Kidney capillary endothelial cell (primary cell): ENCODE measurements at regions not wholly inside any gene's neighbourhood (a gene's known extent, or its start where the extent isn't known, plus 50 kb on each side); places are given as distances from the start of the nearest gene placed in this dataset.
"Not testable (repeated sequence)": the region's sequence is repeated elsewhere in the genome, so short reads cannot be mapped to it uniquely, and the experiment has no call there.

Experiments used
- DNase-seq: peaks from one replicate; pipeline ENCODE4 v3.0.0-alpha.2; 2018; ENCODE audit warnings: low spot score

DNA sequence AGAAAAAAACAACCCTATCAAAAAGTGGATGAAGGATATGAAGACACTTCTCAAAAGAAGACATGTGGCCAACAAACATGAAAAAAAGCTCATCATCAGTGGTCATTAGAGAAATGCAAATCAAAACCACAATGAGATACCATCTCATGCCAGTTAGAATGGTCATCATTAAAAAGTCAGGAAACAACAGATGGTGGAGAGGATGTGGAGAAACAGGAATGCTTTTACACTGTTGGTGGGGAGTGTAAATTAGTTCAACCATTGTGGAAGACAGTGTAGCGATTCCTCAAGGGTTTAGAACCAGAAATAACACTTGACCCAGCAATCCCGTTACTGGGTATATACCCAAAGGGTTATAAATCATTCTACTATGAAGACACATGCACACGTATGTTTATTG lies 124.0 kb upstream of the PRICKLE1 start:
- not testable (repeated sequence) for DNase-seq

DNA sequence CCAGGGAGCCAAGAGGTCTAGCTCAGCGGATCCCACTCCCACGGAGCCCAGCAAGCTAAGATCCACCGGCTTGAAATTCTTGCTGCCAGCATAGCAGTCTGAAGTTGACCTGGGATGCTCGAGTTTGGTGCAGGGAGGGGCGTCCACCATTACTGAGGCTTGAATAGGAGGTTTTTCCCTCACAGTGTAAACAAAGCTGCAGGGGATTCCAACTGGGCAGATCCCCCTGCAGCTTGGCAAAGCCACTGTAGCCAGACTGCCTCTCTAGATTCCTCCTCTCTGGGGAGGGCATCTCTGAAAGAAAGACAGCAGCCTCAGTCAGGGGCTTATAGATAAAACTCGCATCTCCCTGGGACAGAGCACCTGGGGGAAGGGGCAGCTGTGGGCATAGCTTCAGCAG lies 118.8 kb upstream of the PRICKLE1 start:
- DNase-seq, result not testable (repeated sequence)

DNA sequence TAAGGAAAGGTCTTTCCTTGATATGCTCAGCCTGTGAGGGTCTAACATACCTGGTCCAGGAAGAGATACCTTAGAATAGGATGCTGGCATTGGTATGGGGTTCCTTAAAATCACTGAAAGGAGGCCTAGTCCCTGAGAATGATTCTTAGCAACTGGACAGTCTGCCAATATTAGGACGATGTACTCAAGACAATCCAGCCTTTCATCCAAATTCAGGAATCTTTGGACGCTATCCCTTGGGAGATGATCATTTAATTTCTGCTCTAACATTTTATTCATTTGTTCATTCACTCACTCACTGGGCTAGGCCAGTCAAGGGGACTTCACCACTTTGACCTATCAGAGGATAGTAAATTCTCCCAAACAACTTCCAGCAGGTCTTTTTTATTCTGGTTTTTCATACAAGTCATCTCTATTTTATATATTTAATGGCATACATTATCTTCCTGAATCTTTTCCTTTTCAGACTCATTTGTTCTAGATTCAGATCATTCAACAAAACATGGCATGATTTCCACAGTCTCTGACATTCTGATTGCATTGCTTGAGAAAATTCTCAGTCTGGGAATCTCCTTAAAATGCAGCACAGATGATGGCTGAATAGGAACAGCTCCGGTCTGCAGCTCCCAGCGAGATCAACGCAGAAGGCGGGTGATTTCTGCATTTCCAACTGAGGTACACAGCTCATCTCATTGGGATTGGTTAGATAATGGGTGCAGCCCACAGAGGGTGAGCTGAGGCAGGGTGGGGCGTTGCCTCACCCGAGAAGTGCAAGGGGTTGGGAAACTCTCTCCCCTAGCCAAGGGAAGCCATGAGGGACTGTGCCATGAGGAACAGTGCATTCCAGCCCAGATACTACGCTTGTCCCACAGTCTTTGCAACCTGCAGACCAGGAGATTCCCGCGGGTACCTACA lies 118.0 kb upstream of the PRICKLE1 start:
- no peak for DNase-seq

DNA sequence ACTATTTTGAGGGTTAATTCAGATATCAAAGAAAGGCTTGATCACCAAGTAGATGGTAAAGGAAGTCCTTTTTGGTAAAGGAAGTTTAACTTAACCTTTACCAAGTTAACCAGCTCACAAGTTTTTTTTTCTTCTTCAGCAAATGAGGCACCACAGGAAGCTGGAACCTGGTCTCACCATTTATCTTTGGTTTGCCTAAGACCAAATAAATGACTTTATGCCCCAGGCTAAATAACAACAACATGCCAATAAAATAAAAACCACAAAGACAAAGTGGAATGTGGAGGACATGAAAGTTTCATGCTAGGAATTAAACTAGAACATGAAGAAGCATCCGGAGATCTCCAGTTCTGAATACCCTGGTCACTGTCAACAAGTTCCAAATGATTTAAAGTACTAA lies 116.8 kb upstream of the PRICKLE1 start:
- no peak for DNase-seq

DNA sequence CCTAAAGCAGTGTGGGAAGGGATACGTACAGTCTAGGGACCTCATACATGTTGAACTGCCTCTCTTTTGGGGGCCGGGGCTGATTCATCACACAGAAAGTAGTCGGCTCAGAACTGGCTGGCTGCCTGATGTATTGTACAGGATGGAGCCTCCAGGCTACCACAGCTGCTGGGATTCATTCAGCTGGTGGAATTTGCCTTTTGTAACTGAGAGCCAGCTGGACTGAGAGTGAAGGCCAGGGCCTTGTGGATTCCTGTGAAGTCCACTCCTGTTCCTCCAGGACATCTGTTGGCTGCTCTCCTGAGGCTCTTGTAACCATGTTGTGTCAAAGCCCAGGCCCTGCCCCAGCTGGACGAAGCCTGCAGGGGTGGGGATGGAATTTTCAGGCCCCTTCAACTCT lies 116.3 kb upstream of the PRICKLE1 start:
- DNase-seq, result no peak

DNA sequence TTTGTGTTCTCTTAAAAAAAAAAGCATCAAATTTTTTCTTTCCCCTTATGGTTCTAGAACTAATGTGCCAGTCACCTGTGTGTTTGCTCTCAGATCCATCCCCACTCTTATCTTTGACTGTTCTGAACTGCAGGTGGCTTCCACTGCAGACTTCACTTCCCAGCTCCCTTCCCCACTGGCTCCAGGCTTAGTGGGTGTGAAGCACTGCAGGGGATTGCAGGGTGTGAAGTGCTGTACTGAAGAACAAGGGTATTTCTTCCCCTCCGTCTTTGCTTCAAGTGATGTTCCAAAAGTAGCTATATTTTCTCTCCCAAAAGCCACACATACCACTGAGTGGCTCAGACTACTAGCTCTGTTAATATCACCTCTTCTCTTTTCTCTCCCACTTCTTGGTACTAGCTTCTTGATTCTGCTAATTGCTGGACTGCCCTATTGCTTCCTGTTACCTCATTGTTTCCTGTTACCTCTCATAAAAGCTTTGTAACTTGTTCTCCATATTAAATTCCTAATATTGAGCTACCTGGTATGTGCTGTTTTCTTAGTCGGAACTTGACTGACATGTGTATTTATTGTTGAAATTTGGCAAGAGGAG lies 115.4 kb upstream of the PRICKLE1 start:
- no peak for DNase-seq

DNA sequence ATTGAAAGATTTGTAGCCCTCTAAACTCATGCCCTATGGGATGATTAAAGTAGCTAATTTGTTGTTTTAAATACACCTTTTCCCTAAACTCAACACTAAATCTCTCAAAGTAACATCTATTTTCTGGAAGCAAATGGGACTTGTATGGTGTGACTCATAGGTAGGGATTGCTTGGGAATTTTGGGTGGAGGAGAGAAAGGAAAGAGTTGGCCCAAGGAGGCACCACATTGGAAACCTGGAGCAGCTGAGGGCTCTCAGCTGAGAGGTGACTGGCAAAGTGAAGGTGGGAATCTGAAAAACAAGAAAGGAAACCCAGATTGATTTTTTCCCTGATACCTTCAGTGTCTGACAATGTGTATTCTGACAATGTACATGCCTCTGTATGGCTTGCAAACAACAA lies 114.8 kb upstream of the PRICKLE1 start:
- no peak for DNase-seq

DNA sequence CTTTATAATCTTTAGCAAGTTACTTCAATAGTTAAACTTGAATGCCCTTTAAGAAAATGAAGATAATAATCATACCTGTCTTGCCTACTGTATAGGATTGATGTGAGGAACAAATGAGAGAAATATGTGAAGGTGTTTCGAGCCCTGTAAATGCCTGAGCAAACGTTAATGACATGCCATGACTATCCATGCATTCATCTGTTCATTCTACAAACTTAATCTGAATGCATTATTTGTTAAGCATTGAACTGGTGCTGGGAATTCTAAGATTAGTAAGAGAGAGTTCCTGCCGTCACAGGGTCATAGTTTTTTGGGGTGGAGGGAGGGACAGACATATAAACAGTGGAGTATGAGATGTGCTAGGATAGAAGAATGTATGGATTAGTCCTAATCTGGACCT lies 111.5 kb upstream of the PRICKLE1 start:
- no peak for DNase-seq

DNA sequence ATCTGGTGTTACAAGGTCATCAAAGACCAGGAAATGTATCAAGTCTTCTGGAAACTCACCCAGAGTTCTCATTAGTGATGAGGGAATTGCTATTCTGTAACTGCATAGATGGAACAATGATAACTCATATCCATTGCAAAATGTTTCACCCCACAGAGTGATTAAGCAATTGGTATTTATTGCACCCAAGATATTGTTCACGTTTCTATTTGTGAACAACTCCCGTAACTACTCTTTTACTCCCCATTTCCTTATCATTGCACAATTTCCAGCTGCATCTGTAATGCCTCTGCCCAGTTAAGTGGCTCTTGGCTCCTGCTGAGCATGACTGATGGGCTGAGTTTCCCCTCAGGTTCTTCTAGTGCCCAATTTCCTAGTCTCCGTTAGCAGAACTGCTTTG lies 108.7 kb upstream of the PRICKLE1 start:
- DNase-seq, result no peak

DNA sequence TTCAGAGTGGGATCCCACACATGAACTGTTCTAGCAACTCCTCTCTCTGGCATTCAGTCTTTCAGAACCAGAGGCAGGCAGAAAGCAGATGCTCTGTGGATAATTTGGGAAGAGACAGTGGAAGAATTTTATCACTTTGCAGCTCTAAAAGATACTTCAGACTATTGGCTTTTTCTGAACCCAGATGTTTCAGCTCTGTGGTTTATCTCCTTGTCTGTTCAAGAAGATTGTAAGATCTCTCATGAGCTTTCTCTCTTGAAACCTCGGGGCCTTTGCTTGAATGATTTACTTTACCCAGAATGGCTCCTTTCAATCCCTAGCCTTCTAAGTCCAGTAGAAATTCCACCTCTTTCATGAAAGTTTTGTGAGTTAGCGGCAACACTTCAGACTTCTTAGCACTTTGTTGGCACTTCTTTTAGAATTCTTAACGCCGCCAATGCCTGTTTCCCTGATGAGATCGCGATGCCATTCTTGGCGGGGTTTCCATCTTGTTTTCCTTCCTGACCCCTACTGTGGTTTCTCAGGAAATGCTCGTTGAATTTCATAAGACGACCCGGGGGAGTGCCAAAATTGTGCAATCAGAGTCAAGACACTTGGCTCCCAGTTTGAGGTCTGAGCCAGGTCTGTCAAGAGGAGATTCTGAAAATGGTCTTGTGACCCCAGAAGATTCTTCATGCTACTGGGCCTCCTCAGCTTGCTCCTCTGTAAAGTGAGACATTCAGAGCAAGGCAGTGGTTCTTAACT lies 107.0 kb upstream of the PRICKLE1 start:
- no peak for DNase-seq

DNA sequence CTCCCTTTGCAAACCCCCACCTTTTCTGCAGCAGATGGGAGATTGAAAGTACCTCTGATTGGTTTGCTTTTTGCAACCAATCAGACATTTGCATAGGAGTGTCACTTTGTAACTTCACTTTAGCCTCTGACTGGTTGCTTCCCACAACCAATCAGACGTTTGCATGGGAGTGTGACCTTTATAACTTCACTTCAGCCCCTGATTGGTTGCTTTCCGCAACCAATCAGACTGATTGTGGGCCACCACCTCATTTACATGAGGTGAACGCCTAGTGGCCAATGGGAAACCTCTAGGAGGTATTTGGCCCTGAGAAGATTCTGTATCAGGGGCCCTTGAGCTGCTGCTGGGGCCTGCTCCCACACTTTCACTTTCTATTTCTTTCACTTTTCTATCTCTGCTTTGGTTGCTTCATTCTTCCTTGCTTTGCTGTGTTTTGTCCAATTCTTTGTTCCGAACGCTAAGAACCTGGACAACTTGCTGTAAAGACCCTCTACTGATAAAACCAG lies 106.0 kb upstream of the PRICKLE1 start:
- no peak for DNase-seq

DNA sequence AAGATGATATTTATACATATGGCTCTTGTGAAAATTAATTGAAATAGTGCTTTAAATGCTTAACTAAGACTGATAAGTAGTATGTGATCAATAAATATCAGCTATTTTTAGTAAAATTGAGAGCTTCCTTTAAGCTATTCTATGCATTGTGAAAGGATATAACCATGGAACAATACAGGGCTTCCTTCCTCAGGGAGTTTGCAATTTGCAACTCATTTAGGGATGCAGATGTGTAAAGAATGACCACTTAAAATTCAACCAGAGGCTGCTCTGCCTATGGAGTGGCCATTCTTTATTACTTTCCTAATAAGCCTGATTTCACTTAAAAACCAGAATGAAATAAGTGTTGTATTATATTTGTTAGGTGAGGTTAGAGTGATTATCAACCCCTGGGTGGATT lies 103.2 kb upstream of the PRICKLE1 start:
- no peak for DNase-seq

DNA sequence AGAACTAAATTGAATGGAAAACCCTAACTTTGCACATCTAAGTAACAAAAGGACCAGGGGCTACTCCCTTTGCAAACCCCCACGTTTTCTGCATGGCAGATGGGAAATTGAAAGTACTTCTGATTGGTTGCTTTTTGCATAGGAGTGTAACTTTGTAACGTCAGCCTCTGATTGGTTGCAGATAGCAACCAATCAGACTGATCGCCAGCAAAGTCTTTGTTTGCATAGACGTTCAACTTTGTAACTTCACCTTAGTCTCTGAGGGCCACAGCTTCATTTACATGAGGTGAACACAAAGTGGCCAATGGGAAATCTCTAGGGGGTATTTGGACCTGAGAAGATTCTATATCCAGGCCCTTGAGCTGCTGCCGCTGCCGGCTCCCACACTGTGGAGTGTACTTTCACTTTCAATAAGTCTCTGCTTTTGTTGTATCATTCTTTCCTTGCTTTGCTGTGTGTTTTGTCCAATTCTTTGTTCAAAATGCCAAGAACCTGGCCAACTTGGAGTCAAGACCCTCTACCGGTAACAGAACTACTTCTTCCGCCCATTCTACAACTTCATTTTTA lies 102.5 kb upstream of the PRICKLE1 start:
- DNase-seq, result no peak

DNA sequence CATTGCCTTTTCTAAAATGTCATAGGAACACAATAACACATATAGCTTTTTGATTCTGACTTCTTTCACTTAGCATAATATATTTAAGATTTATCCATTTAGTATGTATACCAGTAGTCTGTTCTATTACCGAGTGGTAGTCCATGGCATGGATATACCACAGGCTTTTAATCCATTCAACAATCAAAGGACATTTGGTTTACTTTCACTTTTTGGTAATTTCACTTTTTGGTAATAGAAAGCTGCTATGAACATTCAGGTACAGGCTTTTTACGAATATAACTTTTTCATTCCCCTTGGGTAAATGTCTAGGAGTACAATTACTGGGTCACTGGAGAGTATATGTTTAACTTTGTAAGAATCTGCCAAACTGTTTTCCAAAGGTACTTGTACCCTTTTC lies 100.7 kb upstream of the PRICKLE1 start:
- DNase-seq, result no peak

DNA sequence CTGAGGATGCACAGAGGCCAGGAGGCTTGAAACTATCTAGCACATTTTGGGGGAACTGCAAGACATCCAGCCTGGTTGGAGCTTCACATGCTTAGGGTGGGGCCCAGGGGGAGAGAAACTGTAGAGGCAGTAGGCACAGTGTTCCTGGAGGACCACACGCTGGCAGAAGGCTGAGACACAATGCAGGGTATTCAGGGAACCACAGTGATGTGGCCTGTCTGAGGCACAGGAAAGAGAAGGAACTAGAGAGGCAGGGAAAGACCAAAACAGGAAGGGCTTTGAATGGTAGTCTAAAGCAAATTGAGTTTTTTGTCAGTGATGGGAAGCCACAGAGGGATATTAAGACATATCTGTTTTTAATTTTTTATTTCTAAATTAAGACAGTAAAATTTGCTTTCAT lies 100.2 kb upstream of the PRICKLE1 start:
- DNase-seq, result no peak

DNA sequence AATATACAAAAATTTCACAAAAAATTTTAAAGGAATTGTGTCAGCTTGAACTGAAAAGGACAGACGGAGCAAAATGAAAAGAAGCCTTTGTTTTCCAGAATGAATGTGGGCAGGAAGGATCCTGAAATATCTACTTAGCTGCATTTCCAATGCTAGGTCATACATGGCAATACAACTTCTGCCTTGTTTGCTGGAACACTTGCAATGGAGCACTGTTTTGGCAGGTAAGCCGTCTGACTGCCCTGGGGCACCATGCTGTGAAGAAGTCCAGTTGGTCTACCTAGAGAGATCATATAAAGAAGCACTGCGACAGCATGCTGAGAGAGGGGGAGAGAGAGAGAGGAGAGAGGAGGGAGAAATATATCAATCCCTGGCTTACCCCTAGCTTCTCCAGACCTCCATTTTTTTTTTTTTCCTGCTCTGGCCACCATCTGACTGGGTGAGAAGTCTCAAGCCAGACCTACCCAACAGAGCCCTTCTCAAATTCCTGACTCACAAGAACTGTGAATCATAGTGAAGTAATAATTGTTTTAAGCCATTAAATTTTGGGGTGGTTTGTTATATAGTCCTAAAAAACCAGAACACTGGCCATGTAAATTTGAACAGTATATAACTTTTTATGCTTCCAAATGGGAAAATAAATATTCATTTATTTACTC lies 97.1 kb upstream of the PRICKLE1 start:
- no peak for DNase-seq

DNA sequence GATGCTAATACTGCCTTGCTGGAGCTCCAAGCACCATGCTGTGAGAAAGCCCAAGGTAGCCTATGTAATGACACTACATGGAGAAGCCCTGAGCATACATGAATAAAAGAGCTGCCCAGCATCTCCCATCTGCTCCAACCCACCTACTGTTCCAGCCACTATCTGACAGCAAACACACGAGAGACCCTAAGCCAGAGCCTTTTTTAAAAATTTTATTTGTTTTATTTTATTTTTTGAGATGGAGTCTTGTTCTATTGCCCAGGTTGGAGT lies 95.2 kb upstream of the PRICKLE1 start:
- DNase-seq, result no peak

DNA sequence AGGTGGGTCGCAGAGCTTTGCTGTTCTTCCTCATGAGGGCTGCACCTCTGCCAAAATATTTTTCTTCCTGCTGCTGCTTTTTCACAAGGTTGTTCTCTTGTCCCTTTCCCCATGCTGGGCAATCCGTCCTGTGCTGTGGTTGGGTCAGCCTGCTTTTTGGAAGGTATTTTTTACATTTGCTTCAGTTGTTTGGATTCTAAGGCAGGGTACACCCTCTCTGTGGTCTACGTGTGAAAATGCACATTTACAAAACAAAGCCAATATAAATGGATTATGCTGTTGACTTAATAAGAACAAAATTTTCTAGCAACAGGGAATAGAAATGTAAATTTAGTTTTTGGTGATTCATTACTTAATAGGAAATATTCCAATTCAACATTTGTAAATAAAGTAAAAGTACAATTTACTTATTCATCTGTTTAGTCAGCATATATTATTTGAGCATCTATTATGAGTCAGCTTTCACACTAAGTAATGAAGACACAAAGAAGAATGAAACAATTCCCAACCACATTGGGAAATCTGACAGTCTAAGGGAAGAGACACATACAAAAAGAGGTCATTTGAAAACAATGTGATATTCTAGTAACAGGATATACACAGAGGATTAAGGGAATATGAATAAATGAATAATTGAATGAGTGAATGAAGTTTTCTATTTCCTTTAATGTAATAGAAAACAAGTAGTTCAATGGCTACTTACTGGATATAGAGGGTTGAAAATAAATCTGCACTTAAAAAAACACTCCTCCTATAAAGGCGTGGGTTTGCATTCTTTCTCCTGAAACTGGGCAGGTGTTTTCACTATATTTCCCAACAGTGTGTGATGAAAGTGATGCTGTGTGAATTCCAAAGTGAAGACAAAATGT lies 94.6 kb upstream of the PRICKLE1 start:
- DNase-seq, result no peak

DNA sequence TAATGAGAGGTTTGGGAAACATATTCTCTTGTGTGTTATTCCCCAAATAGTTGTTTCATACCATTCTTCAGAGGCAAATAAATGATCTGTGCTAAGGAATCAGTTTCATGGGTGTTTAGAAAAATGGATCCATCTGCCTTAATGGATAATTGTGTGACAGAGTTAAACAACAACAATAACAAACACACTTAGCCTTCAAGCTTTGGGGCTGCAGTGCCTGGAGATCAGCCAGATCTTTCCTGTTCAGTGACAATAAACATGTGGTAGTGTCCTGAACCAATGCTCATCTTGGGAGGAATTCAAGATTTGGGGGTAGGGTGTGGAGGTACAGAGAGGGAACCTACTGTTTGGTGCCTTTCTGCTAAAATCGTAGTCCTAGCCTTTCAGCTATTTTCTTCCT lies 93.7 kb upstream of the PRICKLE1 start:
- no peak for DNase-seq

DNA sequence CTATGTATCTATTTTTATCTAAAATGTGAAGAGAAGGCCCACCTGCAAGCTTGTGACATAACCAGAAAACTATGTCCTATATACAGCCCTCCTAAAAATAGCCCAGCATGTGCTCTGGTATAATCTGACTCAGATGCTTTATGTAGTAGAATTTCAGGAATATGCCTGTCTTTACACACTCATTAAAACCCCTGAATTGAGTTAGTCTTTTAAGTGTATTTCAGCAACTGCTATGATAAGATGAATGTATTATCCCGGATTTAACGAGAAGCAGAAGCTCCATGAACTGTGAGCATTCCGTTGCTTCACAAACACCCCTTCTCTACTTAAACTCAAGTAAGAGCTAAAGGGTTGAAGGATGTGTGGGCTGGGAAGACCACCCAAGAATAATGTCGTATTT lies 89.9 kb upstream of the PRICKLE1 start:
- no peak for DNase-seq

DNA sequence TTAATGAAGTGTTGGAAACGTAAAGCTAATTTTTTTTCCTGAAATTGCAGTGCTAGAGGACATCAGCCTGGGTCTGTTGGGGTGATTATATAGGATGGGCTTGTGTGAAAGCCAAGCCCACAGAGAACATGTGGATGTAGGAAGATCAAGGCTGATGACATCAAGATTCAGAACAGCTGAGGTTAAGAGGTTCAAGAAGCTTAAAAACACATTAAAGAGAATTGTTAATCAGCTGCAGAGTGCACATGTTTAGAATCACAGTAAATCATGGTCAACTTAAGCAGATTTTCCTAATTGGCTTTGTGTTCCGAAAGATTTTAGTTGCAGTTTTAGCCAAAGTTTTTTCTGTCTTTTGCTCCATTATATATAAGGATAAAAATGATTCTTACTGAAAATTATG lies 87.9 kb upstream of the PRICKLE1 start:
- no peak for DNase-seq
